Sciatic nerve (tissue), 2 donors: ENCODE measurements at regions not wholly inside any gene's neighbourhood (a gene's known extent, or its start where the extent isn't known, plus 50 kb on each side); places are given as distances from the start of the nearest gene placed in this dataset.
"Not testable (repeated sequence)": the region's sequence is repeated elsewhere in the genome, so short reads cannot be mapped to it uniquely, and the experiment has no call there.

ENCODE experiments used
- ATAC-seq: fragments of 200-7000 bp; cut with Tn5 transposase; one replicate; pipeline ENCODE4 v1.9.1; 2020; ENCODE audit warnings: mild to moderate bottlenecking, moderate library complexity
- DNase-seq: peaks from one replicate; pipeline ENCODE4 v3.0.0-alpha.2; 2020; ENCODE audit warnings: low spot score
- intact Hi-C: fragments of 100-400 bp; cut with DNase I; formaldehyde crosslinking; loops from one replicate; pipeline ENCODE4 v1.14.2; 2022
- donor health status: DM: no; HTN: no; CAD: no.
- donor health status: DM: no; HTN: no; CAD: no.

DNA sequence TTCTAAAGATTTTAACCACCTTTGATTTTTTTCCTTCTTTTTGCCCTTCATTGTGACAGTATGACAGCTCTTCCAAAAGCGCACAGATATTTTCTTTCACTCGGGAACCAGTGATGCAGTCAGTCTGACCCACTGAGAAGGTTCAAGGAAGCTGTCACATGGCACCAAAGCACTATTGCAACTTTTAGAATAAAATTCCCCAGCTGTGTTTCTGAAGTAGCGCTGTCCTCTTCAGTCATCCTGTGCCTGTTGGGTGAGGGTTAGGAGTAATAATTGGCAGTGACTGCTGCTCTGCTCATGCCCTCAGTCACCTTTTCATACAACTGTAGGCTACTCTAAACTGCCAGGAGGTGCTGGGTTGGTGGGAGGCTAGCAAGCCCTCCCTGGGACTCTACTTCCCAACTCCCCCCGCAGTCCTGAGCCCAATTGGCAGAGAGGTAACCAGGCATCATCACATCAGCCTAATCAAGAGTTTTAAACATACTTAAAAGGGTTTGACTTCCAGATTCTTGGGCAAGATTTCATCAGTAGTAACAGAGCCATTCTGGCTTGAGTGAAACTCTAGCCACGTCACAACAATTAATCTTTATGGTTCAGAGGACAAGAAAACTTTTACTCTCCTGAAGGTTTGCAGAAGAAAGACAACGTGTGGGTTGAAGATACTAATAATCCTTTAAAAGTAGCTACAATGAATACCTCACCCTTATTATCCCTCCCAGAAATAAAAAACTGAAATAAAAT is 473.3 kb downstream of the FBXO15 start:
- DNase-seq (no peak), ATAC-seq (no peak)
- intact Hi-C loops = no loop called here

DNA sequence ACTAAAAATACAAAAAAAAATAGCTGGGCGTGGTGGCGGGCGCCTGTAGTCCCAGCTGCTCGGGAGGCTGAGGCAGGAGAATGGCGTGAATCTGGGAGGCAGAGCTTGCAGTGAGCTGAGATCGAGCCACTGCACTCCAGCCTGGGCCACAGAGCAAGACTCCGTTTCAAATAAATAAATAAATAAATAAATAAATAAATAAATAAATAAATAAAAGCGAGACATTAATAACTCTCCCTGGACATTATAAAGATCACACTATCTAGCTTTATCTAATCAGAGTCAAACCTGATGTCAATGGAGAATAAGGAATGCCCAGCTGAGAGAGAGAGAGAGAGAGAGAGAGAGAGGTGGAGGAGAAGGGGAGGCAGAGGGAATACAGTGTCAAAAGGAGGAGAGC is 476.2 kb downstream of the FBXO15 start:
- DNase-seq, intact Hi-C loops, ATAC-seq: not testable (repeated sequence)

DNA sequence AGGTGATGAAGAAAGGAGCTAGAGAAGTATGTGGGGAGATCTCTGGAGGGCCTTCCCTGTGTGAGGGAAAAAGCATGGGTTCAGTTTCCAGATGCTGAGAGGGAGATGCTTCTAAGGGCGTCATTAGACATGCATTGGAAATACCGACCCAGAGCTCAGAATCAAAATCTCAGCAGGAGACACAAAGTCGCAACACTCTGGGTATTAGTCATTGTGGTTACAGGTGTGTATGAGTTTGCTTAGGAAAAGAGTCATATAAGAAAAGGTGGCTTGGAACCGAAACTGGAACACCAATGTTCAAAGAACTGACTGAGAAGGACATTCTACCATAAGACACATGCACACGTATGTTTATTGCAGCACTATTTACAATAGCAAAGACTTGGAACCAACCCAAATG is 477.1 kb downstream of the FBXO15 start:
- intact Hi-C loops = no loop called here
- ATAC-seq (no peak), DNase-seq (no peak)

DNA sequence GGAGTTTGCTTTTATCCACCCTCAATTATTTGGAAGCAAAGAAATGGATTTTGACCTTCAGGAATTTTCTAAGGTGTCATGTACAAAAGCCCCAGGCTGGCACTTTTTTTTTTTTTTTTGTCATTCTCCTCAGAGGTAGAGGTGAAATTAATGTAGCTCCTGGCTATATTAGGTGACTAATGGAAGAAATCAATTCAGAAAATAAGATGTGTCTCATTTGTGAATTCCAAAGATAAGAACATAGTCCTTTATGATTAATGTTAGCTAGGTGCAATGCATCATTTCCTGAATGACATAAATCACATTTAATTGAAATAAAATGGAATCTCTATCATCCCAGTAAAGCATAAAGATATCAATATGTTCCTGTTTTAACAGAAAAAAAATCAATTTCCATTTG is 477.6 kb downstream of the FBXO15 start:
- intact Hi-C loops = no loop called here
- DNase-seq (no peak), ATAC-seq (no peak)

DNA sequence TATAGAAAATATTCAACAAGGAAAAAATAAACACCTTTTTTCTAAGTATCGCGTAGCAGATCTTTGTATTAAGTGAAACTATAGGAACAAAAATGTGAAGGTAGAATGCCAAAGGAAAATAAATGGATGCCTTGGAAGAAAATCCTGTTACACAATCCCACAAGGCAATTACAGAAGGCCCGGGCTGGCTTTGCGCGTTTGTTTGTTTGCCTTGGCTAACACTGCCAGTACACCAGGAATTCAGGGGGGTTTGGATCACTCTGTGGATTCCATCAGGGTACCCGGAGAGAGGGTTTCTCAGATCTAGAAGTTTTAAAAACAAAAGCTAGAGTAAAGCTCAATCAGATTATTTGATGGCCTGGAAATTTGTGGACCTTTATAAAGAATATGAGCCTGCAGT is 478.3 kb downstream of the FBXO15 start:
- ATAC-seq (peak; percentile 71), DNase-seq (no peak)
- intact Hi-C loops = no loop called here

DNA sequence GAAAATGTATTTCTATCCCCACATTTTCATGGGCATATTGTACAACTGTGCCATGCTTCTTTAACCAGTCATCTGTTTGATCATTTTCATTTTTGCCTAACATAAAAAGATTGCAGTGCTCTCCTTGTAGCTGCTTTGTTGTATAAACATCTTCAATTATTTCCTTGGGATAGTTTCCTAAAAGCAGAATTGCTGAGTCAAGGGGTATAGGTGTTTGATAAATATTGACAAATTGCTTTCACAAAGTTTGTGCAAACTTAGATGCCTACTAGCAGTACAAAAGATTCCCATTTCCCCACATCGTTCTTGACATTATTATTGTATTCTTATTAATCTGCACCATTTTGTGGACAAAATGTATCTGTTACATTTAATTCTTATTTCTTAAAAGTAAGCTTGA is 479.6 kb downstream of the FBXO15 start:
- DNase-seq (no peak), ATAC-seq (no peak)
- intact Hi-C loops = no loop called here

DNA sequence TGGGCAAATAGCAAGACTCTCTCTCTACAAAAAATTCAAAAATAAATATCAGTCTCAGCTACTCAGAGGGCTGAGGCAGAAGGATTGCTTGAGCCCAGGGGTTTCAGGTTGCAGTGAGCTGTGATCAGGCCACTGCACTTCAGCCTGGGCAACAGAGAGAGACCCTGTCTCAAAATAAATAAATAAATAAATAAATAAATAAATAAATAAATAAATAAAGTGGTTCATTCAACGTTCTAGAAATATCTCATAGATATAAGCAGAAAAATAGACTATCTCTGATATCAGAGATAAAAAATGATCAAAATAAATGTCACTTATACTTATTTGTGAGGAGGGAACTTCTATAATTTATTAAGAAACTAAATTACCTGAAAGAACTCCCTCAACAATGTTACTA is 480.9 kb downstream of the FBXO15 start:
- DNase-seq (no peak), ATAC-seq (no peak)
- intact Hi-C loops = no loop called here

DNA sequence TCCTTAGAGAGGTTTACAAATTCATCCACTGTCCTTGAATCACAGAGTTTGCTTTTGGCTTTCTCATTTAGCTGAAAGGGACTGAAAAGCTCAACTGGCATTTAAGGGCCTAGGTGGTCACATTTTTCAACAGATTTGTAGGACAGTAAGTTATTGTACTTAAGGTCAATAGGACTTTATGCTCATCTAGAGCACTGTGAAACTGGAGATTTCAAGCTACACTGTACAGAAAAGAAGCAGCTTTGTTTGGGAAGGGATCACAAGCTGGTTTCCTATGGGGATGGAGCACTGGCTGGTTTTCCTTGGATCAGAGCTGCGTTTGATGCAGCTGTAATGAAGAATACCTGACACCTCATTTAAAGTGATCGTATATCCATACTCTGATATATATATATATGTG is 482.7 kb downstream of the FBXO15 start:
- intact Hi-C loops = no loop called here

DNA sequence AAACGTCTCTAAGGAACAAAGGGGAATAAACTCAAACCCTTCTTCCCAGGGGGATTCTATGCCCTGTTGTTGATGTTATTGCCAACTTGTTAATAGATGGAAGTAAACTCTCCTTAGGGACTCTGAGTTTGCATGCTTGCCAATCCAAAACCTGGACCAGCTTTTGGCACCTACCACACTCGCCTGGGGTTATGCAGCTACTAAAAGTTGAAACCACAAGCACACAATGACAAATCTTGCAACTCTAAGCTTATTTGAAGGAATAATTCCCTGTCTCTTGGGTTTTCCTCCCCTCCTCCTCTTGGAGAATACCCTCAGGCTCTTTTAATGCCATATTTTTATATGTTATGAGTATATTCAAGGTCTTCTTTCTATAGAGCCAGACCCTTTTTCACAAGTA is 484.1 kb downstream of the FBXO15 start:
- no peak for DNase-seq
- intact Hi-C loops = no loop called here
- ATAC-seq = no peak

More for the DNA sequence above, 482.7 kb downstream of the FBXO15 start:
- DNase-seq (no peak), ATAC-seq (no peak)

DNA sequence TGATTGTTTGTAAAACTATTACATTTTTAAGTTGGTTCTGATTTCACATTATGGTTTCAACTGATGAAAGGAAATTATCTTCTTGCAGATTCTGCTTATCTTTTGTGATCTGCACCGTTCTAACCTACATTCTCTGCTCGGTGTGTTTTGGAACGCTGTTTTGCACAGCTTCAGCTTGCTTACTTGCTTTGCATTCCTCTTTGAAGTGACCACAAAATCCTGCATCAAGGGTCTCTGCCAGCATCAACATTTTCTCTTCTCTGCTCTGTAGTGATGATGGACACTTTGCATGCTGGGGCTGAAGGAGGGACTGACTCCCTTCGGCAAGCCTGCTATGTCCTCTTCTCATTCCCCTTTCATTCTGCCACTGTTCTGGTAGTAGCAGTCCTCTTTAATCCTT is 485.2 kb downstream of the FBXO15 start:
- intact Hi-C loops = no loop called here
- ATAC-seq = no peak

DNA sequence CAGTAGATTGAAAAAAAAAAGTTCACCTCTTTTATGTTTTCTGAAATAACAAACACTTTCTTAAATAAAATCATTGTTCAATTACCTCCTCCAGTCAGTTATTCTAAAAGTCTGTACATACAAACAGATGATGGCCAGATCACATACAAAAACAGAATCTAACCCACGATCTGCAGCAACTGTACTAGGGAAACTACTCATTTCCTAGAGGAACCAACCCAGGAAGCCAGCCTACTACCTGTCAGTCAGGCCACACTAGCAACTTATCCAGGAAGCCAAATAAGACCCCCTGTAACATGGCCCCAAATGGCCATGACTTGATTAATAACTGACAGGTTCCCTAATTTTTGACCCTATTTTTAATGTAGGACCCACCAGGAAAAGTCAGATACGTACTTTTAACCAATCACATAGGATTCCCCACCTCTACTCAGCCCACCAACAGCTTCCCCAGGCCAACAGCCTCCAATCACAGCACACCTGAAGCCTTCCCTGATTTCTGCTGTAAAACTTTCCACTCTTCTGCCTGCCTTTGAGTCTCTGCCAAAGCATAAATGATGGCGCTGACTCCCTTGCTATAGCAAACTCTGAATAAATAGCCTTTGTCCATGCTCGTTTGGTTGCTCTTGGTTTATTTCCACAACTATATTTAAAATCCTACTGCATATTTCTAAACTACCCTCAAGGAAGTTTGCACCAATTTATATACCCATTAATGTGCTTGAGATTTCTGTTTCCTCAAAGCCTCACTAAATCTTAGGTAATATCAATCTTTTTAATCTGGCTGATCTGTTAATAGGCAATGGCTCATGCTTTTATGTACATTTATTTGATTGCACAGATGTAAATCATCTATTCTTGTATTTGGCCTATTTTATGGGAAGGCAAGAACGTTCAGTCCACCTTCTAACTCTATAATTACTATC is 486.4 kb downstream of the FBXO15 start:
- intact Hi-C loops = no loop called here
- no peak for DNase-seq
- no peak for ATAC-seq

More for the DNA sequence above, 485.2 kb downstream of the FBXO15 start:
- DNase-seq = no peak

DNA sequence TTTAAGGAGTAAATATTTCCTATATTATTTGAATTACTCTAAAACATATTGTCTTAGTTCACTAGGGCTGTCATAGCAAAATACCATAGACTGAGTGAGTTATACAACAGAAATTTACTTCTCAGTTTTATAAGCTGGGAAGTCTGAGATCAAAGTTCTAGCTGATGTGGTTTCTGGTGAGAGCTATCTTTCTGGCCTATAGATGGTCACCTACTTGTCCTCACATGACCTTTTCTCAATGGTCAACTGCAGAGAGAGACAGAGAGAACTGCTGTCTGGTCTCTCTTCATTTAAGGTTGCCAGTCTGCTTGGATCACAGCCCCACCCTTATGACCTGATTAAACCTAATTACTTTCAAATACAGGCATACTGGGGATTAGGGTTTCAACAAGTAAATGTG is 490.9 kb downstream of the FBXO15 start:
- no peak for ATAC-seq
- no peak for DNase-seq
- intact Hi-C loops = no loop called here

DNA sequence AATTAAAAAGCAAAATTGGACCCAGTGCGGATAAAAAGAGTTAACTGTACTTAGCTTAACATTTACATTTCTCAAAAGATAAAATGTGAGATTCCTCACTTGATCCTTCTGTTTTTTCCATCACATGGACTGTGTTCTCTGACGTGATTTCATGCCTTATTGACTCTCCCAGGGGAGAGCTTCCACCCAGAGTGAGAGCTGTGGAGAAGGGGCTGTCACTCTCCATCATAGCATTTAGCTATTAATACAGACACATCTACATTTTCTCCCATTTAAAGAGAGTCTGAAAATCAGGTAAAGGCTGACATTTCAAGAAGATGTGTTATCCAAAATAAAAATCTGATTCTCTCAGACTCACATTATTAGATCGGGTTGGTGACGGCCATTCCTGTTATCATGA is 493.8 kb downstream of the FBXO15 start:
- no peak for ATAC-seq
- intact Hi-C loops = no loop called here
- DNase-seq = no peak

DNA sequence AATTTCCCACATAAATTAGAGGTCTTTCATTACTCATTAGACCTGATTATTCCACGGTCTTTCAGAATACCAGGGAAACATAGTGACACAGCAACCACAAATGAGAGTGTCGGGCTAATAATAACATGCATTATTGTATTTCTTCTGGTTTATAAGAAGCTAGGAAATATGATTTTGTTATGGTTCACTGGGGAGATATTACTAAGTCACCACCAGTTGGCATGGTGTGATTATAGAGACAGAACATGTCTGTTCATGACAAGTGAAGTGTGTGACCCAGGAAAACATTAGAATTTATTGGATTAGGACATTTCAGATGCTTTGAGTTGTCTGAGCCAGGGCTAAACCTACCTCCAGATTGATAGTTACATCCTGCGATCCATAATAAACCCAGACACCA is 494.4 kb downstream of the FBXO15 start:
- DNase-seq = no peak
- no peak for ATAC-seq
- intact Hi-C loops = no loop called here

DNA sequence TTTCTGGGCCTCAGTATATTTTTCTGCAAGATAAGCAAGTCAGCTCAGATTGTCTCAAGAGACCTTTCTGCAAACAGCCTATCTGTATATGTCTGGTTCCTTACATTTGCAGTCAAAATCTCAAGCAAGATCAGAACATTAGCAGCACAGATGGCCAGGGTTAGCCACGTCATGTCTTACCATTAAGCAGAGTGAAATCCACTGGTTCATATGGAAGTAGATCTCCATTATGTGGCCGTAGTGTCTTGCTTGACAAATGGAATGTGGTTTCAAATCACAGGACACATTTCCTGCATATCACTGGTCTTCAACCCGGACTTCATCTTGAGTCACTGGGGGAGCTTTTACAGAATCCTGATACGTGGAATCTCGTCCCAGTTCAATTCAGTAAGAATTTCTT is 500.2 kb downstream of the FBXO15 start:
- intact Hi-C loops = no loop called here
- DNase-seq = no peak

DNA sequence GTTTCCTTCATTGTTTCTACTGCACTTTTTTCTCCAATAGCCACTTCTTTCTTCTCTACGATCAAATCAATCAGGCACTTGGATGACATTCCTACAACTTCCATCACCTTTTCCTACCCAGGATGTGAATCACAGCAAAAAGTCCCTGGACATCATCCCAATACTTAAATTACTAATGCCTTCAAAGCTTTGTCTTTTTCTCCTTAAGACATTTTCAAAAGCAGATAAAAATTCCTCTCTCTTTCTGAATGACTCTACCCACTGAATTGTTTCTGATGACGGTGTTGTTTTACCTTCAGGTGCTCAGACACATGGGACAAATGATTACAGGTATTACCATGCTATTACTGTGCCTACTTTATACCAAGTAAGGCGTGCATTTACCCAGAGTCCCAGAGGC is 500.9 kb downstream of the FBXO15 start:
- DNase-seq (no peak), ATAC-seq (no peak)
- intact Hi-C loops = no loop called here

More for the DNA sequence above, 500.2 kb downstream of the FBXO15 start:
- ATAC-seq = no peak

DNA sequence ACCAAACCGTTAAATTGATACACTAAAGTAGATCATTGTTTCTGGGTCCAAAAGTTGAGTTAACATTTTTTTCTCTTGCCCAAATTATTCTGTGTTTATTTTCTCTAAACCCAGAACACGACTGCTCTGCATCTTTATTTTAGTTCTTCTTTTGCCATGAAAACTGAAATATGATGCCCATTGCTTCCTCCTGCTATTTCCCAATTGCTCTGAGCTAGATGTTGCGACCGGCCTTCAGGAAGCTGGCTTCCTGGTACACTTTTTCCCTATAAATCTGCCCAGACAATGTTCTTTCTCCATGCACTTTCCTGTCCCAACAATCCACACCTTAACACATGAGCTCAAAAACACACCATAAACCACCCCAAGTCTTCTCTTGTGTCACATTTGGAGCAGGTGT is 501.4 kb downstream of the FBXO15 start:
- no peak for DNase-seq
- intact Hi-C loops = no loop called here
- no peak for ATAC-seq

DNA sequence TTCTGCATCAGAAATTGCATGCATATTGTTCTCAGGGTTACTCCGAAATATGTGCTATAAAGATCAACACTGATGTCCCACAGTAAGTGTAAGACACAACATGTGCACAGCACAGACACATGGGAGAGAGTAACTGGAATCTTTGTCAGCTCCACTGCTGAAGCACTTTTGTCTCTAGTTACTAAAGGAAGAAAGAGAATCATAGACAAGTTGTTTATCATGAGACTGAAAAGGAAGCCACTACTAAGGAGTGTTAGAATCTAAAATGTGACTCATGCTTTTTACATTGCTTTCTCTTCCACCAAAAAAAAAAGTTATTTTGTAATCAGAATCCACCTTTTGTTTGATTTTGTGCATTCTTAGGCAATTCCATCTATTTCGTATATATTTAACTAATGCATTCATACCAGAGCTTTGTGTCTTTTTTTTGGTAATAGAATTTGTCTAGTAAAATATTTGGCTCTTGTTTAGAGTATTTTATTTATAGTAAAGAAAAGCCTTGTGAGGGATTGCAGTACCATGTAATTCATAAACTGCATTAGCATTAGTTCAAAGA is 502.4 kb downstream of the FBXO15 start:
- ATAC-seq (no peak), DNase-seq (no peak)
- intact Hi-C loops = no loop called here

DNA sequence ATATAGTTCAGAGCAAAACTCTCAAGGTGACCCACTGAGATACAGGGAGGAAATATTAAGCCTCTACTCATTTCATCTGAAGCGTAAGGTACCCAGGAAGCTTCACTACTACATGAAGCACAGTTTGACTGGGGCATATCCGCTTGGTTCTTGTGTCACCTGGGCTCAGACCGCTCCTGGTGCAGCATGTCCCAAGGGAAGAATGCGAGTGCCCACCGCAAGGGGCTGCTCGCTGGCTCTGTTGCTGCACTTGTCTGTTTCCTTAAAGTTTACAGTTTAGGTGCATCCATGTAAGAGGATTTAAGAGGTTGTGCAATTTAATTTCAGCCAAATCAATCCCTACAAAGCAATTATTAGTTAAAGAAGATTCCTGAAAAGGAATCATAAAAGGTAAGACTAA is 507.8 kb downstream of the FBXO15 start:
- intact Hi-C loops = no loop called here
- ATAC-seq (no peak), DNase-seq (no peak)

DNA sequence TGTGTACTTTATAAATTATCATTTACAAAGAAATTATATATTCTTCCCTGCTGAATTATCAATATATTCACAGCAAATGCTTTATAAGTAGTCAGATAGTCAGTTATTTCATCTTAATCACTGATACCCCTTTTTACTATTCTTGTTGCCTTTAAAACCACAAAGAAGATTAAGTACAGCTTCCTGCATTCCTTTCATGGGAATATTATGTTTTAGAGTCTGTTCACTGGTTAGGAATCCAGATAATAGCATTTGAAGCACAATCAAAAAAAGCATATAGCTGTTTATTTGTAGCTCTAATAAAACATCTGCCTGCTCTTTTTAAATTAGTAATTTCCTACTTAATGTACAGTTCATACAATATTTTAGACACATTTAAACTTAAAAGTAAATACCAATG is 508.9 kb downstream of the FBXO15 start:
- no peak for DNase-seq
- ATAC-seq = no peak
- intact Hi-C loops = no loop called here
